ENCODE measurements at regions not wholly inside any gene's neighbourhood (a gene's known extent, or its start where the extent isn't known, plus 50 kb on each side); places are given as distances from the start of the nearest gene placed in this dataset.

GRCh38 chr12:30816742-30817465 lies 62.2 kb upstream of the CAPRIN2 start:
- no peak overlapping the region for H3K27ac ChIP-seq
- ATAC-seq, result no peak
- 67 to 100% methylated on average over 2 to 4 of the region's 6 CpGs for WGBS, 2 donors (ENCODE audit: low coverage in 1 of 2)
- H3K27me3 ChIP-seq, result peaks cover 9% of the 10 kb centered on the region
- peaks cover 0 to 1% (median 0%) of the 10 kb centered on the region in 3 donors for H3K4me1 ChIP-seq
- H3K4me3 ChIP-seq, result no peak overlapping the region
- TF ChIP-seq POLR2AphosphoS5 (IDR thresholded peaks at IDR 0.05) (no peak), EP300 (IDR thresholded peaks at IDR 0.05) (no peak), CTCF (IDR thresholded peaks at IDR 0.05) (no peak), POLR2A (IDR thresholded peaks at IDR 0.05) (no peak)
- H3K36me3 ChIP-seq, result no peaks in the 10 kb centered on the region
- H3K9me3 ChIP-seq, result no peaks in the 10 kb centered on the region

- H3K9me3 ChIP-seq, result no peaks in the 10 kb centered on the region
- H3K36me3 ChIP-seq, result no peaks in the 10 kb centered on the region
- peaks cover 9% of the 10 kb centered on the region for H3K27me3 ChIP-seq
- TF ChIP-seq CTCF (IDR thresholded peaks at IDR 0.05), result no peak
- TF ChIP-seq POLR2AphosphoS5 (IDR thresholded peaks at IDR 0.05), result no peak
- no peak for TF ChIP-seq EP300 (IDR thresholded peaks at IDR 0.05)
- TF ChIP-seq POLR2A (IDR thresholded peaks at IDR 0.05), result no peak
- ATAC-seq, result no peak
- H3K4me1 ChIP-seq, result no peaks in the 10 kb centered on the region
- H3K4me3 ChIP-seq, result no peak overlapping the region
- no peak overlapping the region for H3K27ac ChIP-seq
These were observed 59.5 kb upstream of the CAPRIN2 start for GRCh38 chr12:30814295-30814655.

GRCh38 chr12:30813525-30814294 lies 59.0 kb upstream of the CAPRIN2 start:
- WGBS, 2 donors (ENCODE audit: low coverage in 1 of 2), result 32 to 46% methylated on average over 2 to 3 of the region's 3 CpGs
- Histone ChIP-seq H3K9me3 (no peaks in the 10 kb centered on the region), H3K27ac (no peak overlapping the region), H3K36me3 (no peaks in the 10 kb centered on the region), H3K4me1 (no peaks in the 10 kb centered on the region), H3K27me3 (peaks cover 9% of the 10 kb centered on the region), H3K4me3 (no peak overlapping the region)
- ATAC-seq, result no peak
- TF ChIP-seq POLR2AphosphoS5 (IDR thresholded peaks at IDR 0.05), result no peak
- no peak for TF ChIP-seq EP300 (IDR thresholded peaks at IDR 0.05)
- TF ChIP-seq POLR2A (IDR thresholded peaks at IDR 0.05), result no peak
- TF ChIP-seq CTCF (IDR thresholded peaks at IDR 0.05), result no peak

GRCh38 chr12:30811966-30812365 lies 57.2 kb upstream of the CAPRIN2 start:
- 40 to 64% methylated on average over 1 to 3 of the region's 4 CpGs for WGBS, 2 donors (ENCODE audit: low coverage in 1 of 2)
- no peak for ATAC-seq

More at GRCh38 chr12:30811966-30812365, 57.2 kb upstream of the CAPRIN2 start:
- Histone ChIP-seq H3K9me3 (no peaks in the 10 kb centered on the region), H3K36me3 (no peaks in the 10 kb centered on the region), H3K4me1 (peaks cover 0 to 4% (median 0%) of the 10 kb centered on the region in 3 donors), H3K27ac (no peak overlapping the region), H3K27me3 (no peaks in the 10 kb centered on the region), H3K4me3 (no peak overlapping the region)
- TF ChIP-seq EP300 (IDR thresholded peaks at IDR 0.05) (no peak), POLR2AphosphoS5 (IDR thresholded peaks at IDR 0.05) (no peak), CTCF (IDR thresholded peaks at IDR 0.05) (no peak), POLR2A (IDR thresholded peaks at IDR 0.05) (no peak)
